HepG2 (cell line): ENCODE measurements at regions not wholly inside any gene's neighbourhood (a gene's known extent, or its start where the extent isn't known, plus 50 kb on each side); places are given as distances from the start of the nearest gene placed in this dataset.

ENCODE experiments used
- ATAC-seq: fragments of 200-7000 bp; cut with Tn5 transposase; 3 replicates; pipeline ENCODE4 v1.9.1; 2020; ENCODE audit warnings: mild to moderate bottlenecking, moderate library complexity
- BruUV-seq: library from RNA; stranded (reverse); fragments of 400-500 nt; replicated peaks from 2 replicates; lab custom pipeline; 2021; lab: Mats Ljungman, UMichigan
- CTCF ChIA-PET: fragments of 300-600 bp; formaldehyde crosslinking; extraction: SDS; loops from one replicate; lab custom pipeline; 2021; ENCODE audit warnings: low total read pairs, inconsistent platforms, low intra/inter-chr PET ratio; lab: Yijun Ruan, JAX
- POLR2A ChIA-PET: fragments of 350-600 bp; sonication (Branson Sonifier 250); formaldehyde crosslinking; loops from one replicate; lab custom pipeline; 2020; ENCODE audit warnings: antibody characterized with exemption, inconsistent platforms; lab: Yijun Ruan, JAX
- DNase-seq: peaks from one replicate; pipeline ENCODE4 v3.0.0-alpha.2; 2015; ENCODE audit warnings: low spot score
- FAIRE-seq: peaks from 3 replicates; lab custom pipeline; 2011; peaks lifted over from hg19 to GRCh38; lab: Jason Lieb, UNC
- H2AFZ ChIP-seq: one replicate; pipeline ENCODE4 v1.6.1; 2011; ENCODE audit warnings: low read length, inconsistent platforms
- H3K27ac ChIP-seq: fragments of 300-600 bp; 3 replicates; pipeline ENCODE4 v1.8.0; 2011; ENCODE audit warnings: mixed run types, mild to moderate bottlenecking, mixed read lengths, low read length, inconsistent platforms; ENCODE audit not compliant: insufficient read depth; ENCODE audit errors: extremely low read length
- H3K27me3 ChIP-seq, 2 experiments: fragments of 200-600 bp in 1 of 2; 2 replicates in 1 of 2; 3 replicates in 1 of 2; pipeline versions ENCODE4 v1.6.0 to v1.8.0; 2011; ENCODE audit warnings: low read length in 2 of 2, mild to moderate bottlenecking in 2 of 2, moderate library complexity in 2 of 2, inconsistent platforms in 1 of 2; ENCODE audit not compliant: insufficient read depth in 2 of 2, control insufficient read depth in 1 of 2
- H3K36me3 ChIP-seq, 2 experiments: fragments of 200-600 bp in 1 of 2; replicated peaks in 1 of 2; 2 replicates in 1 of 2; 3 replicates in 1 of 2; pipeline versions ENCODE4 v1.5.1 to v1.8.0; 2011; ENCODE audit warnings: low read length in 2 of 2, inconsistent platforms in 1 of 2; ENCODE audit not compliant: insufficient read depth in 2 of 2, control insufficient read depth in 1 of 2
- H3K4me1 ChIP-seq: 2 replicates; pipeline ENCODE4 v1.5.1; 2012; ENCODE audit warnings: low read length, inconsistent platforms; ENCODE audit not compliant: insufficient read depth
- H3K4me2 ChIP-seq: 2 replicates; pipeline ENCODE4 v1.6.0; 2011; ENCODE audit warnings: low read depth, low read length, inconsistent platforms
- H3K4me3 ChIP-seq, 3 experiments: fragments of 200-600 bp in 1 of 3; sonication (generic), shearing (Covaris generic) in 1 of 3; replicated peaks in 1 of 3; 2 replicates each; pipeline ENCODE4 v1.5.1; 2011 to 2016; ENCODE audit warnings: low read length in 3 of 3, inconsistent platforms in 2 of 3, low read depth in 2 of 3, mild to moderate bottlenecking in 2 of 3, control low read depth in 1 of 3, mixed read lengths in 1 of 3; ENCODE audit not compliant: insufficient read depth in 1 of 3
- H3K79me2 ChIP-seq: one replicate; pipeline ENCODE4 v1.6.1; 2011; ENCODE audit warnings: low read length, inconsistent platforms; ENCODE audit not compliant: insufficient read depth
- H3K9ac ChIP-seq: 2 replicates; pipeline ENCODE4 v1.6.0; 2011; ENCODE audit warnings: mild to moderate bottlenecking, low read depth, low read length, inconsistent platforms; ENCODE audit not compliant: insufficient read depth
- H3K9me3 ChIP-seq: 2 replicates; pipeline ENCODE4 v1.5.1; 2012; ENCODE audit warnings: mild to moderate bottlenecking, low read length
- H4K20me1 ChIP-seq: 2 replicates; pipeline ENCODE4 v1.6.0; 2011; ENCODE audit warnings: inconsistent platforms, mild to moderate bottlenecking, low read length, moderate library complexity; ENCODE audit not compliant: insufficient read depth
- MATR3 ChIP-seq: sonication (generic); formaldehyde crosslinking; IDR thresholded peaks from 2 replicates; pipeline ENCODE4 v1.4.0; 2020; ENCODE audit warnings: missing genetic modification reagents
- NFE2L2 ChIP-seq: fragments of 150-350 bp; IDR thresholded peaks from 2 replicates; pipeline ENCODE4 v1.6.1; 2014; ENCODE audit warnings: low read length
- PCBP1 ChIP-seq: fragments of 200-400 bp; formaldehyde crosslinking; IDR thresholded peaks from 2 replicates; pipeline ENCODE4 v1.6.1; 2017; ENCODE audit warnings: mild to moderate bottlenecking, low read depth, low read length, borderline replicate concordance
- PRMT3 ChIP-seq: sonication (generic); formaldehyde crosslinking; IDR thresholded peaks from 2 replicates; pipeline ENCODE4 v1.8.1; 2022; ENCODE audit warnings: low read depth, mild to moderate bottlenecking, moderate library complexity, missing genetic modification reagents, borderline replicate concordance
- SMAD1 ChIP-seq: sonication (generic); formaldehyde crosslinking; IDR thresholded peaks from 2 replicates; pipeline ENCODE4 v1.4.0; 2020; ENCODE audit warnings: missing genetic modification reagents, low read depth, mild to moderate bottlenecking, borderline replicate concordance
- SNAPC2 ChIP-seq: sonication (generic); formaldehyde crosslinking; IDR thresholded peaks from 2 replicates; pipeline ENCODE4 v1.8.1; 2022; ENCODE audit warnings: mild to moderate bottlenecking, missing genetic modification reagents
- SUZ12 ChIP-seq: fragments of 150-350 bp; IDR thresholded peaks from 2 replicates; pipeline ENCODE4 v1.6.1; 2014; ENCODE audit warnings: low read depth, low read length
- ZNF337 ChIP-seq: sonication (generic); formaldehyde crosslinking; IDR thresholded peaks from 2 replicates; pipeline ENCODE4 v1.5.1; 2020; ENCODE audit warnings: missing genetic modification reagents, low read depth, mild to moderate bottlenecking, borderline replicate concordance
- WGBS: methylation state at CpG from one replicate; pipeline ENCODE4 v1.1.6; 2017; ENCODE audit warnings: low lambda C conversion rate; 5-methylcytosine and 5-hydroxymethylcytosine counted together
- in situ Hi-C: cut with HindIII; loops from 2 replicates; pipeline ENCODE4 v1.10.0; 2017; ENCODE audit warnings: low pct_unique_long_range_greater_than_20kb; ENCODE audit not compliant: extremely low pct_ligation_motif_present
- intact Hi-C: fragments of 100-400 bp; cut with micrococcal nuclease; formaldehyde crosslinking; loops from one replicate; pipeline ENCODE4 v1.10.0; 2022; ENCODE audit not compliant: unreplicated experiment
- TF ChIP-seq, protein P1 (sequence below): sonication (generic); formaldehyde crosslinking; IDR thresholded peaks from 2 replicates; pipeline ENCODE4 v1.5.1; 2020; ENCODE audit warnings: mild to moderate bottlenecking, missing genetic modification reagents, borderline replicate concordance
- TF ChIP-seq, protein P2 (sequence below): sonication (generic); formaldehyde crosslinking; IDR thresholded peaks from 2 replicates; pipeline ENCODE4 v1.8.0; 2022; ENCODE audit warnings: mild to moderate bottlenecking, missing genetic modification reagents, borderline replicate concordance

DNA sequence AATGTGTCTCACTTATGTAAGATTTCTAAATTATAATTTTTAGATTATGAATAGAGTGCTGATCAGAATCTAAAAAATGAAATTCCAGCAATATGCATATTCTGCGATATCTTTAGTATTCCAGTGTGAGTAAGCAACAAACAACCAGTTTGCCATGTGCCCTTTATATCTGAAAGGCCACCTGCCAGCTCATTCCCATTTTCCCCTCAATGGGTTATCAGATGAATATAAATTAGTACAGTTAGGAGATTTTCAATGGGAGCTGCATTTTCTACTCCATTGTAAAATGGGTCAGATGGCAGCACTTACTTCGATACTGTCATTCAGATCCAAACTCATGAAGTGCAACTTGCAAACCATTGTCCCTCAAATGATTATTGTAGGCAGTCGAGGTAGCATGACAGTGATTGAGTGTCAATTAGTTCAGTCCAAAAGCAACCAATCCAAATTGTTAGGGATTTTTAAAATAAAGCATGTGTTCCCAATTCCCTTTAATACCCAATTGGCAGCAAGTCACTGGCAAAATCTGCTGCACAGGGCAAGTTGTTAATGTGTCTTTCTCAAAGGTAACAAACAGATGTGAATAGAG lies 680.3 kb downstream of the LRRIQ3 start (continued):
- no peak for TF ChIP-seq SMAD1 (CRISPR knock-in tag)
- no peak for TF ChIP-seq MATR3
- TF ChIP-seq, protein P1, sequence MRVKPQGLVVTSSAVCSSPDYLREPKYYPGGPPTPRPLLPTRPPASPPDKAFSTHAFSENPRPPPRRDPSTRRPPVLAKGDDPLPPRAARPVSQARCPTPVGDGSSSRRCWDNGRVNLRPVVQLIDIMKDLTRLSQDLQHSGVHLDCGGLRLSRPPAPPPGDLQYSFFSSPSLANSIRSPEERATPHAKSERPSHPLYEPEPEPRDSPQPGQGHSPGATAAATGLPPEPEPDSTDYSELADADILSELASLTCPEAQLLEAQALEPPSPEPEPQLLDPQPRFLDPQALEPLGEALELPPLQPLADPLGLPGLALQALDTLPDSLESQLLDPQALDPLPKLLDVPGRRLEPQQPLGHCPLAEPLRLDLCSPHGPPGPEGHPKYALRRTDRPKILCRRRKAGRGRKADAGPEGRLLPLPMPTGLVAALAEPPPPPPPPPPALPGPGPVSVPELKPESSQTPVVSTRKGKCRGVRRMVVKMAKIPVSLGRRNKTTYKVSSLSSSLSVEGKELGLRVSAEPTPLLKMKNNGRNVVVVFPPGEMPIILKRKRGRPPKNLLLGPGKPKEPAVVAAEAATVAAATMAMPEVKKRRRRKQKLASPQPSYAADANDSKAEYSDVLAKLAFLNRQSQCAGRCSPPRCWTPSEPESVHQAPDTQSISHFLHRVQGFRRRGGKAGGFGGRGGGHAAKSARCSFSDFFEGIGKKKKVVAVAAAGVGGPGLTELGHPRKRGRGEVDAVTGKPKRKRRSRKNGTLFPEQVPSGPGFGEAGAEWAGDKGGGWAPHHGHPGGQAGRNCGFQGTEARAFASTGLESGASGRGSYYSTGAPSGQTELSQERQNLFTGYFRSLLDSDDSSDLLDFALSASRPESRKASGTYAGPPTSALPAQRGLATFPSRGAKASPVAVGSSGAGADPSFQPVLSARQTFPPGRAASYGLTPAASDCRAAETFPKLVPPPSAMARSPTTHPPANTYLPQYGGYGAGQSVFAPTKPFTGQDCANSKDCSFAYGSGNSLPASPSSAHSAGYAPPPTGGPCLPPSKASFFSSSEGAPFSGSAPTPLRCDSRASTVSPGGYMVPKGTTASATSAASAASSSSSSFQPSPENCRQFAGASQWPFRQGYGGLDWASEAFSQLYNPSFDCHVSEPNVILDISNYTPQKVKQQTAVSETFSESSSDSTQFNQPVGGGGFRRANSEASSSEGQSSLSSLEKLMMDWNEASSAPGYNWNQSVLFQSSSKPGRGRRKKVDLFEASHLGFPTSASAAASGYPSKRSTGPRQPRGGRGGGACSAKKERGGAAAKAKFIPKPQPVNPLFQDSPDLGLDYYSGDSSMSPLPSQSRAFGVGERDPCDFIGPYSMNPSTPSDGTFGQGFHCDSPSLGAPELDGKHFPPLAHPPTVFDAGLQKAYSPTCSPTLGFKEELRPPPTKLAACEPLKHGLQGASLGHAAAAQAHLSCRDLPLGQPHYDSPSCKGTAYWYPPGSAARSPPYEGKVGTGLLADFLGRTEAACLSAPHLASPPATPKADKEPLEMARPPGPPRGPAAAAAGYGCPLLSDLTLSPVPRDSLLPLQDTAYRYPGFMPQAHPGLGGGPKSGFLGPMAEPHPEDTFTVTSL (CRISPR knock-in tag): no peak
- TF ChIP-seq PRMT3 (CRISPR knock-in tag): no peak
- TF ChIP-seq SNAPC2 (CRISPR knock-in tag): no peak
- no peak for TF ChIP-seq ZNF337
- TF ChIP-seq, all 625 proteins: peak for 0

DNA sequence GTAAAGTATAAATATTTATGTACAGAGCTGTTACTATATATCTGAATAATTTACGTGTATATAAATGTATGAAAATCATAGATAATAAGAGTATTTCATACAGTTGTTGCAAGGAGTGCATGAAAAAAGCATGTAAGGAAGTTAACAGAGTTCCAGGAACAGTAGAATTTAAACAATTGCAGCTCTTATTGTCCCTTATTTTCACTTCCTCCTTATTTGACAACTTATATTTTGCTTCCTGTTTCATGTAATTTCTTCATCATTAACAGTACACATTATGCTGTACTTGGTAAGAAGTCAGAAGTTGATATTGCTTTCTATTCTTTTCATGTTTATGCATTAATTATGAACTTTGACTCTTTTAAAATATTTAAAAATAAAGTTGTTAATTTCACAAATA lies 681.5 kb downstream of the LRRIQ3 start:
- DNase-seq: no peak
- no peaks in the 10 kb centered on the region for H3K36me3 ChIP-seq
- H2AFZ ChIP-seq: no peak overlapping the region
- FAIRE-seq: no peak
- H3K79me2 ChIP-seq: no peaks in the 10 kb centered on the region
- no peak overlapping the region for H3K27ac ChIP-seq
- BruUV-seq: no TSS peak
- H3K4me2 ChIP-seq: no peak overlapping the region
- ChIA-PET POLR2A (no interaction called here), CTCF (no interaction called here)
- no peaks in the 10 kb centered on the region for H3K27me3 ChIP-seq
- intact Hi-C loops (no loop called here), in situ Hi-C loops (no loop called here)
- no peak overlapping the region for H3K4me3 ChIP-seq
- H4K20me1 ChIP-seq: no peaks in the 10 kb centered on the region
- 0% methylated on average over 1 of the region's 1 CpG for WGBS
- ATAC-seq: no peak
- no peaks in the 10 kb centered on the region for H3K4me1 ChIP-seq
- no peak overlapping the region for H3K9ac ChIP-seq
- peaks cover 61% of the 10 kb centered on the region for H3K9me3 ChIP-seq
- TF ChIP-seq, protein P2, sequence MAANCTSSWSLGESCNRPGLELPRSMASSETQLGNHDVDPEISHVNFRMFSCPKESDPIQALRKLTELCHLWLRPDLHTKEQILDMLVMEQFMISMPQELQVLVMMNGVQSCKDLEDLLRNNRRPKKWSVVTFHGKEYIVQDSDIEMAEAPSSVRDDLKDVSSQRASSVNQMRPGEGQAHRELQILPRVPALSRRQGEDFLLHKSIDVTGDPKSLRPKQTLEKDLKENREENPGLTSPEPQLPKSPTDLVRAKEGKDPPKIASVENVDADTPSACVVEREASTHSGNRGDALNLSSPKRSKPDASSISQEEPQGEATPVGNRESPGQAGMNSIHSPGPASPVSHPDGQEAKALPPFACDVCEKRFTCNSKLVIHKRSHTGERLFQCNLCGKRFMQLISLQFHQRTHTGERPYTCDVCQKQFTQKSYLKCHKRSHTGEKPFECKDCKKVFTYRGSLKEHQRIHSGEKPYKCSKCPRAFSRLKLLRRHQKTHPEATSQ: no peak
- TF ChIP-seq SUZ12 (no peak), PCBP1 (no peak), NFE2L2 (no peak)
